Esophagus muscularis mucosa (tissue), 2 donors: ENCODE measurements at regions not wholly inside any gene's neighbourhood (a gene's known extent, or its start where the extent isn't known, plus 50 kb on each side); places are given as distances from the start of the nearest gene placed in this dataset.

Source experiments
- POLR2A ChIP-seq: fragments of 450-650 bp; IDR thresholded peaks from one replicate; pipeline ENCODE4 v1.6.1; 2017; ENCODE audit warnings: antibody characterized with exemption, moderate library complexity, mild to moderate bottlenecking, low read depth
- POLR2AphosphoS5 ChIP-seq, 2 donors: sonication (generic); formaldehyde crosslinking; IDR thresholded peaks; one replicate each; pipeline ENCODE4 v1.6.1; 2017; ENCODE audit warnings: antibody characterized with exemption in 2 of 2

GRCh38 chr5:25416960-25417359 lies 772.2 kb upstream of the CDH10 start:
- TF ChIP-seq POLR2A: no peak
- no peak for TF ChIP-seq POLR2AphosphoS5 (IDR thresholded peaks at IDR 0.05)
